HG02798 (cell line): ENCODE measurements at regions not wholly inside any gene's neighbourhood (a gene's known extent, or its start where the extent isn't known, plus 50 kb on each side); places are given as distances from the start of the nearest gene placed in this dataset.

Experiments used
- ATAC-seq: cut with Tn5 transposase; IDR thresholded peaks from one replicate; pipeline ENCODE4 v1.9.1; 2021; ENCODE audit warnings: mild to moderate bottlenecking; ENCODE audit not compliant: unreplicated experiment, poor library complexity

DNA sequence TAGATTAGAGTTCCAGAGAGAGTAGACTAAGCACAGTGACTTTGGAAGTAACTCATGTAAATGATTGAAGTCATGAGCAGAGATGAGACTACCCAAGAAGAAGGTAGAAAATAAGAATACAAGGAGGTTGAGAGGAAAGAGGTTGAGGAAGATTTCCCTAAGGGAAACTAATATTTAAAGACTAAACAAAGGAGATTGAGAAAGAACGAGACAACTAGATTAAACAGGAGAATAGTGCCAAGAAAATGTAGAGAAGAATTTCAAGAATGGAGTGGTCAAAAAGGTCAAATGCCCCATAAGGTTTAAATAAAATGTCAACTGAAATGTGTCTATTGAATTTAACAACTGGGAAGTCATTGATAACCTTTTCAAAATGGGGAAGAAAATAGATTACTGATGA, 59.0 kb downstream of the RPS29 start:
- no peak for ATAC-seq

DNA sequence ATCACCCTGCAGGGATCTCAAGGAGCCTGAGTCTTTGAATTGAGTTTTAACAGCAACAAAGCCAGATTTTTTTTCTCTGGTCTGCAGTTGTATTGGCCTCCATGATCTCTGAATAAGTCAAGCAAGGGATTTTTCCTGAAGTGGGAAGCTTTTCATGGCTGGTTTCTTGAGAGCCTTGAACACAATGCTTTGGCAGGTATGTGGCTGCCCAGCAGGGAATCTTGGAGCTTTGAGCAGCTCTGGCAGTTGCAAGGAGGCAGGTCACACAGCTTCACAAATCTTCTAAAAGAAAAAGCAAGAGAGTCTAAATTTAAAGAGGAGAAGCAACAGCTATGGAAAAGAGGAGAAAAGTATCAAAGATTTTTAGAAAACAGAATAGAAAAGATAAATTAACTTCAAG, 60.1 kb downstream of the RPS29 start:
- ATAC-seq = no peak

GRCh38 chr14:49516286-49516685, 69.9 kb downstream of the RPS29 start:
- no peak for ATAC-seq

DNA sequence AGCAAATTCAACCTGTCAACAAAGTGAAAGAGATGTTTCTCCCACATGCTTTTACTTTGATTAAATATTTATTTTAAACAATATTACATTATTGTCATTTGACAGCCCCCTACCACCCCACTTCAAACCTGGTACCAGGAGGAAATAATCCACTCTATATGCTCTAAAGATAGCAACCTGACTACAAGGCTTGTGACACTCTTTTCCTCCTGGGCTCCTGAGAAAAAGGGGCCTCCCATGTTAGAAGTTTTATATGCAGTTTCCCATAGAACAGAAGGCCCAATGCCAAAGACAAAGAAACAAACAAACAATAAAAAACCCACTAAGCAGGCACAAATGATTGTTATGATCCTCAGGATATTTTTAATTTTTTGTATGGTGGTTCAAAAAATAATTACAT, 73.6 kb downstream of the RPS29 start:
- no peak for ATAC-seq

GRCh38 chr14:49512147-49512551, 74.0 kb downstream of the RPS29 start:
- ATAC-seq = no peak

- no peak for ATAC-seq
Measured at GRCh38 chr14:49508124-49508523, 78.1 kb downstream of the RPS29 start.

DNA sequence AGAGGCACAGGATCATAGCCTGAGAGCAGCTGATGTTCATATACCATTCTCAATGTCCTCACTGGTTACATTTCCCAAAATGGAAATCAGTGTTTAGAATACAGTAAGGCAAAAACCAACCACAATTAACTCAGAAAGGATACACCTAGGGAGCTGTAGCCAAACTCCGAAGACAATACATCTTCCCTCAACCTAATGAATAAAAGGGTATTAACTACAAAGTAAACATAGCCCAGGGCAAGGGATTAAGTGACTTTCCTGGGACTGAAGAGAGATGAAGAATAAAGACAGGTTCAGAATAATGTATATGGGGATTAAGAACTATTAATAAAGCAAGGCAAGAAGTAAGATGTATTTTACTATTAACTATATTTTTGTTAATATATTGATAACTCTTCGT, 79.5 kb downstream of the RPS29 start:
- no peak for ATAC-seq

DNA sequence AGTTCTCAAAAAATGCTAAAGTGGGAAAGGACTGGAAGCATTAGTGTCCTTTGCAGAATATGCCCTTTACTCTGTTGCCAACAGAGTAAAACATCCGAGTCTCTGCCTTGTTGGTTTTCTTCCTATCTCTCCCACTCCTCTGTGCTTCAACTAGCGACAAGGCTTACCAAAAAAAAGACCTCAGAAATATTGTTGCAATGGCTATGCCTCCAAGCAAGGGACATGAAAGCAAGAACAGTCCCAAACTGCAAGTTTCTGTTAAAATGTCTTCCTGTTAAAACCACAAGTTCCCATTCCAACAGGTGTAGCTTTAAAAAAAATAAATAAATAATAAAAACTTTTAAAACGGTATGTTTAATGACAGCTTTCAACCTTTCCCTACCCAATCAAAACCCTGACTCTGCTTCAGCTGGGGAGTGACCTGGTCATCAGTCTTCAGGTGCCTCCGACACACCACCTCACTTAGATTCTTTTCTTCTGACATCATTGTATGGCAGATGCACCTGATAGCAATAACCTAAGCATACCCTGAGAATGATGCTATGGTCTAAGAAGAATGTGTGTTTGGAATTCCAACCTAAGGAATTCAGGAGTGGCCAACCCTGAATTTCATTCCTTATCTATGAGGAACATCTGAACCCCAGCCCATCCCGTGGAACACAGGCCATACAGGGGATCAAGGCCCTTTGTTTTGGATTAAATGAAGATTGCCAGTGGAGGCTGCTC, 81.0 kb downstream of the RPS29 start:
- ATAC-seq = no peak

DNA sequence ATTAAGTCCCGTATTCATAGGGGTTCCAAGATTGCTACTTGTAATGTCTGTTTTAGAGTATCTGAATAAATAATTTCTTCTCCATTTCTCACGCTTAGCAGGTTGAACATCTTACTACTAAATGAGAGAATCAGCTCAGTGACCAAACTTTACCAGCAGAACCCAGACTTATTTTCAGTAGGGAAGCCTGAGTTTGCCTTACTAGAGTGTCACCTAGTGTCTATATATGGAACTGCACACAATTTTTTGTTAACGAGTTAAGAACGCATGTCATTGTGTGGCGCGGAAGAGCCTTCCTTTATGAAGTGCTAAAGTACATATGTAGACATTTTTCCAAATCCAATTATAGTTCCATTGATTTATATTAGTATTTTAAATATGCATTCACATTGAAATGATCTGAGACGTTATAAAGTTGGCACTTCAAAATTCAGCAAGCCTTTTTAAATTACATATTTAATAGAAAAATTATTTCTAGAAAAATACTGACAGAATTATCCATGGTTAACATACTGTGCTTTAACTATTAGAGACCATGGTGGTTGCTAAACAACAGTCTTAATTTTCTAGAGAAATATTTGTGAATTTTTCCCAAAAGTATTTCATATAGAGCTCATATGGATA, 88.3 kb downstream of the RPS29 start:
- peak; percentile 86 for ATAC-seq

DNA sequence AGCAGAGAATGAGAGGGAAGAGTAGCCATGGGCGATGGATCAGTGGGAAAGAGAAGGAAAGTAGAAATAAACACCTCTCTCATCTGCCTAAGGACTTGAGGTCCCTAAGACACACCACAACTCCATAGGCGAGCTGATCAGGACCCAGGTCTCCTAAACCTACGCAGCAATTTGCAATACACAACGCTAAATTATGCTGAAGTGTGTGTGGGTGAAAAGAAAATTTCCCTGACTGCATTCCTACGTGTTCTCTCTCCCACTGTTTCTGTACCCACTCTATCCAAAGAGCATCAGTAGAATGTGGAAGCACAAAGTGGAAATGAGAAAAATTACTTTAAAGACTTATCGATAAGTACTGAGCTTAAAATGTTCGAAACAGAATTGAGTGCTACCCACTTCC, 88.9 kb downstream of the RPS29 start:
- peak; percentile 5 for ATAC-seq

DNA sequence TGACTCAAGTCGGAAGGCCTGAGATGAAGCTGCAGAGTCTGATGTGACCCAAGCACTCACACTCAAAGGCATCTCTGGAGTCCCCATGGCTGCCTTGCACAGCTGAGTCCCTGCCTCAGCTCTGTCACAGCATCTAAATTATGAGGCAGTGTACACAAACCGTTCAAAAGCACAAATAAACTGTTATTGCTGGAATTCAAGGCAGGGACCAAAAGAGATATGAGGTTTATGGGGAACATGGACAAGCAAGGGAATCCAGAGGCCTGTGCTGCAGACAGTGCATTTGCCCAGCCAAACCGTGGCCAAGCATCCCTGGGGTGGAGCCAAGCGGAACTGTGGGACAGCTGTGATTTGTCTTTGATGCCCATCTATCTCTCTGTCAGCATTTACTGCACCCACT, 91.3 kb downstream of the RPS29 start:
- no peak for ATAC-seq

- no peak for ATAC-seq
Measured at GRCh38 chr14:49493557-49493956, 92.6 kb downstream of the RPS29 start.

DNA sequence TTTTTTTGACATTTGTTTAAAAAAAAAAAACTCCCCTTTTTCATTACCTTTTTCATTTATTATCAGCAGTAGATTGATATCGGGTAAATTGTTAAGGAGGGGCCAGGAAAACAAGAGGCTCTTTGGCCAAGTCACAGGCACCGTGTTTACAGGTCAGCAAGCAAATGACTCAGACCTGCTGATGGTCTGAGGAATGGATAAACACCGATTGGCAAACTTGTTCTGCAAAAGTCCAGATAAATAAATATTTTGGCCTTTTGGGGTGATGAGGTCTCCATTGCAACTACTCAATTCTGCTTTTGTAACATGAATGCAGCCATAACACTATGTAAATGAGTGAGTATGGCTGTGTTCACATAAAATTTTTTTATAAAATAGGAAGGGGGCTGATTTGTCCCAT, 94.0 kb downstream of the RPS29 start:
- no peak for ATAC-seq

DNA sequence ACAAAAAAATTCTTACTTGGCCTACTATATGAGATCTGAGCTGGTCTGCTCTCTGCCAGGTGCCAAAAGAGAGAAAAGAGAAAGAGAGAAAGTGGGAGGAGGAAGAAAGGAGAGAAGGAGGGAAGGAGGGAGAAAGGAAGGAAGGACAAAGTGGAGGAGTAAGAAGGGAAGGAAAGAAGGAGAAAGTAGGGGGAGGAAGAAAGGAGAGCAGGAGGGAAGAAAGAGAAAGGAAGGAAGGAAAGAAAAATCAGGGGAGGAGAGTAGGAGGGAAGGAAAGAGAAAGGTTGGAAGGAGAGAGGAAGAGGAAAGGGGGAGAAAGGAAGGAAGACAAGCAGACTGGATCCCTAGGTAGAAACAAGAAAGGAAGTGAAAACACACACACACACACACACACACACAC, 96.8 kb downstream of the RPS29 start:
- ATAC-seq = no peak

GRCh38 chr14:49487238-49487637, 98.9 kb downstream of the RPS29 start:
- ATAC-seq = no peak

GRCh38 chr14:49485290-49485689, 100.9 kb downstream of the RPS29 start:
- ATAC-seq = no peak

GRCh38 chr14:49484180-49484579, 102.0 kb downstream of the RPS29 start:
- ATAC-seq = no peak

GRCh38 chr14:49483268-49483667, 102.9 kb downstream of the RPS29 start:
- ATAC-seq = peak; percentile 88

DNA sequence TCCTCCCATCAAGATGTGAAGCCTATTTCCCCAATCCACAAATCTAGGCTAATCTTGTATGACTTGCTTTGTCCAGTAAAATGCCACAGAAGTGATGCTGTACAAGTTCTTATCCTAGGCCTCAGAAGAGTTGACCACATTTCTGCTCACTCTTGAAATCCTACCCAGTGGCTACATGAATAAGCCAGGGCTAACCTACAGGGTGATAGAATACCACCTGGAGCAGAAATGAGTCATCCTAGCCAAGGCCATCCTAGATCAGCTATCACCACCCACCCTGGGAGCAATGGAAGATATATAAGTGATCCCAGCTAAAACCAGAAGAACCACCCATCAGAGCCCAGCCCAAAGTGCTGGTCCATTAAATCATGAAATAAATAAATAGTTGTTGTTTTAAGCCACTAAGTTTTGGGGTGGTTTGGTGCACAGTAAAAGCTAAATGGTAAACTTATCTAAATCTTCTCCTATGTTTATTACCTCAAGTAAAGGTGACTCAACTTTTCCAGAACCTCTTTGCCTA, 105.1 kb downstream of the RPS29 start:
- no peak for ATAC-seq

DNA sequence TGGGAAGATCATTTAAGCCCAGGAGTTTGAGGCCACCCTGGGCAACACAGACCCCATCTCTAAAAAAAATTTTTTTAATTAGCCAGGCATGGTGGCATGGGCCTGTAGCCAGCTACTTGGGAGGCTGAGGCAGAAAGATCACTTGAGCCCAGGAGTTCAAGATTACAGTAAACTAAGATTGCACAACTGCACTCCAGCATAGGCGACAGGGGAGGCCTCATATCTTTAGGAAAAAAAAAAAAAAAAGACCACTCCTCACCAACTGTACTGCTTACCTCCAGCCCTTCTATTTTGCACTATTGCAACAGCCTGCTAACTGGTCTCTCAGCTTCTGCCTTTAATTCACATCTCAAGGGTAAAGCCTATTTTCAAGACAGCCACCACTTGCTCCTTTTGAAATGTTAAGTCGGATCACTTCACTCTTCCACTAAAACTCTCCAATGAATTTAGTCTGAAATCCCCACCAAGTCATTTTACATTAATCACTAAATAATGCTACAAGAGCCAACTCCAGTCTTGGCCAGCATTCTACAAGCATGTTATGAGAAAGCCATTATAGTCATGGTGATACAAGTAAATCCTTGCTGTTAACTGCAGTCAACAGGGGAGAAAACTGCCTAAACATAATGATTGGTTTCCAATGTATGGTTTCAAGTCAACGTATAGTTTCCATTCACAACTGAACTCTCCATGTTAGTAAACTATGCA, 106.0 kb downstream of the RPS29 start:
- no peak for ATAC-seq

DNA sequence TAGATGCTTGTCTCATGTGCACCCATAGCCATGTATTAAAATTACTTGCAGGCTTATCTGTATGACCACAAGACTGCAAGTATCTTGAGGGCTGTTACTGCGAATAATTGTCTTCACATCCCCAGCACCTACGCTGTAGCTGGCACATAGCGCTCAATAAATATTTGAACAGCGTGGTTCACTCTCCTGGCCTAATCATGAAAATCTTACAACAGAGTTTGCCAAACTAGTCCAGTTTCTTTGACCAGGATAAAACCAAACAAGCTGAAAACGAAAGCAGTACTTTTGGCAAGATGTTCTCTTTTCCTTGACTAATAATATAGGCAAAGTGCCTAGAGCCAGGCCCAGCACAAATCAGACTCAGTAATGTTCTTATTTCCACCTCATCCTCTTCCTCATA, 106.7 kb downstream of the RPS29 start:
- no peak for ATAC-seq
